Jurkat, Clone E6-1 (cell line): ENCODE measurements at regions not wholly inside any gene's neighbourhood (a gene's known extent, or its start where the extent isn't known, plus 50 kb on each side); places are given as distances from the start of the nearest gene placed in this dataset.
"Not testable (repeated sequence)": the region's sequence is repeated elsewhere in the genome, so short reads cannot be mapped to it uniquely, and the experiment has no call there.

ENCODE experiments used
- DNase-seq: peaks from one replicate; pipeline ENCODE4 v3.0.0-alpha.2; 2011; ENCODE audit warnings: low read depth, low spot score
- H3K4me3 ChIP-seq: 2 replicates; pipeline ENCODE4 v1.5.1; 2011; ENCODE audit warnings: mild to moderate bottlenecking, low read length, control low read depth, moderate library complexity

DNA sequence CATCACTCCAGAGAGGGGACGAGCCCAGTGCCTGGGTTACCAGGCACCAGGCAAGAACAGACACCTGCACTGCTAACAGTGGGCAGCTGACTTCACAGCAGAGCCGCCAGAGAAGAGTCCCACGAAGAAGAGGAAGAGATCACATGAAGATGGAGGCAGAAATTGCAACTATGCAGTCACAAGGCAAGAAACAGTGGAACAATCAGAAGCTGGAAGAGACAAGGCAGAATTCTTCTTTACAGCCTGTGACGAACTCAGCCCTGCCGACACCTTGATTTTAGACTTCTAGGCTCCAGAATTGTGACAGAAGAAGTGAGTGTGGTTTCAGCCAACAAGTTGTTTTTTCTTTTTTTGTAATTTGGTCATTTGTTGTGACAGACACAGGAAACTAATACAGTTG is 59.2 kb downstream of the IL12A start:
- DNase-seq: no peak
- no peak overlapping the region for H3K4me3 ChIP-seq

DNA sequence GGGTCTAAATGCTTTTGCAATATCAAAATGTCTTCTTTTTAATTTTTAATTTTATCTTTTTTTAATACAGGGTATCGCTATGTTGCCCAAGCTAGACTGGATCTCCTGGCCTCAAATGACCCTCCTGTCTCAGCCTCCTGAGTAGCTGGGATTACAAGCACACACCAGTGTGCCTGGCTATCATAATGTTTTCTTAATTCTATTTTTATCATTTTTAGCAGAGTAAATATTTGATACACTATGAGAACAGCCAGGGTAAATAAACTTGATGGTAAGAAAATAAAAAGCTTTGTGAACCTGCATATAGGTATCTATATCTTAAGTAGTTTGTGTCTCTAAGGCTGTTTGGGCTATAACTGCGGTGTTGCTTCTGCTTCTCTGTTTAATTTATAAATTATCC is 60.4 kb downstream of the IL12A start:
- H3K4me3 ChIP-seq: no peak overlapping the region
- no peak for DNase-seq

DNA sequence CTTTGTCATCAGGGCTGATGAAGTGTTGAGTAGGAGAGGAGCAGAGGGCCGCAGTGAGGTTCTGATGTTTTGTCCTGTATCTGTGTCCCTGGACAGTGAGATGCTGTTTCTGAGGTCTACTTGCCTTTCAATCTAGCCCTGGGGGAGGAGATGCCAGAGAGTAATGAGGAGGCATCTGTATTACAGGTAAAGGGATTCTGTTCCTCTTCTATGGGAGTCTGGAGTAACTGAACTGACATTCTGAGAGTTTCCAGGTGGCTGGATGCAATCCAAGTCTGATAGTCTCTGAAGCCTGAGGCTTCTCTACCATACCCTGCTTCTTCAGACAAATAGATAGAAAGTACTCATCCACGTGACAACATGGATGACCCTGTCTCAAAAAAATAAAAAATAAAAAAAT is 60.9 kb downstream of the IL12A start:
- DNase-seq: no peak
- no peak overlapping the region for H3K4me3 ChIP-seq

DNA sequence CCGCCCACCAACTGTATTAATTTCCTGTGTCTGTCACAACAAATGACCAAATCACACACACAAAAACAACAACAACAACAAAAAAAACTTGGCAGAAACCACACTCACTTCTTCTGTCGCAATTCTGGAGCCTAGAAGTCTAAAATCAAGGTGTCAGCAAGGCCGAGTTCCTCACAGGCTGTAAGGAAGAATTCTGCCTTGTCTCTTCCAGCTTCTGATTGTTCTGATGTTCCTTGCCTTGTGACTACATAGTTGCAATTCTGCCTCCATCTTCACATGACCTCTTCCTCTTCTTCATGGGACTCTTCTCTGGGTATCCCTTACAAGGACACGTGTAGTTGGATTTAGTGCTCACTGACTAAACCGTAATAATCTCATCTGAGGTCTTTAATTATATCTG is 61.4 kb downstream of the IL12A start:
- no peak for DNase-seq
- H3K4me3 ChIP-seq: no peak overlapping the region

DNA sequence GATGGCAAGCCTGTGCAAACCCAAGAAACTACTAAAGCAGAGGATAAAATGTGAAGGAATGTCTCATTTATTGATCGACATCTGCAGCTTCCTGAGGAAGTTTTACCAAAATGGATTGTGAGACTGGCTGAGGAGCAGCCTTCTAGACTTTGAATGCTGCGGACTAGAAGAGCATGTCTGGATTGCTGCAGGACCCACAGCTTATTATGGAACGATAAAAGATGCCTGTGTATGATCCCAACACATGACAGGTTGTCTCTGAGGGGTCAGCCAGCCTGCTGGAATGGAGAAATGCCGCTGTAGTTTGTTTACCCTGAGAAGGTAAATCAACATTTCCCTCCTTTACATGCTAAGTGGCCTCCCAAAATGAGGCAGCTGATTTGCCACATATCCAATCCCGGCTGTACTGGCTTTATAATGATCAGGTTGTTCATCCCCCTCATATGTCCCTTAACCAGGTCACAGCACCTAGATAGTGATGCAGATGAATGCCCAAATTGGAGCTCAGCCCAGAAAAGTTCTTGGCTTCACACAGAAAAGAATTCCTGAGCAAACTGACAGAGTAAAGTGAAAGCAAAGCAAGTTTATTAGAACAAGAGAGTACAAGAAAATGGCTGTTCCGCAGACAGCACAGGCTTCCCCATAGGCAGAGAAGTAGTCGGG is 63.9 kb downstream of the IL12A start:
- no peak for DNase-seq
- H3K4me3 ChIP-seq: no peak overlapping the region

DNA sequence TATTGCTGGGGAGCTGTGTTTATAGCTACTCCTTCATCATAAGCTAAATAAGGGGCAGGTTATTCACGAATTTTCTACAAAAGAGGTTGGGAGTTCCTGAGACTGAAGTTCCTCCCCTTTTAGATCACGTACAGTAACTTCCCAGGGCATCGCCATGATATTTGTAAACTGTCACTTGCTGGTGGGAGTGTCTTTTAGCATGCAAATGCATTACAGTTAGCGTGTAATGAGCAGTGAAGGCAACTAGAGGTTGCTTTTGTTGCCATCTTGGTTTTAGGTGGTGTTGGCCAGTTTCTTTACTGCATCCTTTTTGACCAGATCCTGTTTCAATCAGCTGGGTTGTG is 64.4 kb downstream of the IL12A start:
- no peak for DNase-seq
- no peak overlapping the region for H3K4me3 ChIP-seq

DNA sequence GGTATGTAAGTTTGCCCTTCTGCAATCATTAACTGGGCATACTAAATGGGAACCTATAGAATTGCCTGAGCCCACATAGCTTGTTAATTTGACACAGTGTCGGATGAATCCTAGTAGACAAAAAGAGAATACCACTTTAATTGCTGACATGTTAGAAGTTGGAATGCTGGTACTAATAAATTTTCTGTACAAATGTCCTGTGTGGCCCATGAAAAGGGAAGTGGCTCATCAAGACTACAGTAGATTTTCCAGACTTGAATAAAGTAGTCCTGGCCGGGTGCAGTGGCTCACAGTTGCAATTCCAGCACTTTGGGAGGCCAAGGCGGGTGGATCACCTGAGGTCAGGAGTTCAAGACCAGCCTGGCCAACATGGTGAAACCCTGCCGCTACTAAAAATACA is 66.2 kb downstream of the IL12A start:
- not testable (repeated sequence) for DNase-seq, H3K4me3 ChIP-seq

DNA sequence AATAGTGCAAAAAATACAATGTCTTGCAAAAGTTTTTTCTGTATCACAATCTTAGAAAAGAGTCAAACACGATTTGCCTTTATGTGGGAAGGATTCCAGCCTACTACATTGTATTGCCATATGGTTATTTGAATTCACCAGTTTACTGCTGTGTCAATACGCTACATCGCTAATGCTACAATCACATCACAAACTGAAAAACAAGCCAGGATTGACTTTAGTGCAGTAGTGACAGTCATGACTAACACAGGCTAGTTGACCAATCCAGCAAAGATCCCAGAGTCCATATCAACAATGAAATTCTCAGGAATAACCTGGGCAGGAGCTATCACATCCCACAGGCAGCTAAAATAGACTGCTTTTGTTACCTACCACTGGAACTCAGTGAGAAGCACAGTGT is 67.0 kb downstream of the IL12A start:
- H3K4me3 ChIP-seq: no peak overlapping the region
- no peak for DNase-seq

DNA sequence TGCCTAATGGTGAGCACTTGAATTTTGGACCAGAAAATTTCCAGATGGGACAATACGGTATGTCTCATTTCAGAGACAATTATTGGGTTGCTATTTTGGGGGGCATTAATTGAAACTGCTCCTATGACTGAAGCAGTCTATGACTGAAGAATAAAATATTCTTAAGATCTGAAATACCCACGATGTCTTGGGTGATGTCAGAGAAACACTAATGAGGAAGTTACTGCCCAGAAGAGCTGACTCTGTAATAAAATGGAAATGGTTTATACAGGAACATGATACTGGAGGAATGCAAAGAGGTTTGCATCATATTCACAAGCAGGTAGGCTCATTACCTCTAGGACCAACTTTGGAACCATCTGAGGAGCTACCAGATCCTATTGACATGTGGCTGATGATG is 68.7 kb downstream of the IL12A start:
- no peak overlapping the region for H3K4me3 ChIP-seq
- DNase-seq: no peak

DNA sequence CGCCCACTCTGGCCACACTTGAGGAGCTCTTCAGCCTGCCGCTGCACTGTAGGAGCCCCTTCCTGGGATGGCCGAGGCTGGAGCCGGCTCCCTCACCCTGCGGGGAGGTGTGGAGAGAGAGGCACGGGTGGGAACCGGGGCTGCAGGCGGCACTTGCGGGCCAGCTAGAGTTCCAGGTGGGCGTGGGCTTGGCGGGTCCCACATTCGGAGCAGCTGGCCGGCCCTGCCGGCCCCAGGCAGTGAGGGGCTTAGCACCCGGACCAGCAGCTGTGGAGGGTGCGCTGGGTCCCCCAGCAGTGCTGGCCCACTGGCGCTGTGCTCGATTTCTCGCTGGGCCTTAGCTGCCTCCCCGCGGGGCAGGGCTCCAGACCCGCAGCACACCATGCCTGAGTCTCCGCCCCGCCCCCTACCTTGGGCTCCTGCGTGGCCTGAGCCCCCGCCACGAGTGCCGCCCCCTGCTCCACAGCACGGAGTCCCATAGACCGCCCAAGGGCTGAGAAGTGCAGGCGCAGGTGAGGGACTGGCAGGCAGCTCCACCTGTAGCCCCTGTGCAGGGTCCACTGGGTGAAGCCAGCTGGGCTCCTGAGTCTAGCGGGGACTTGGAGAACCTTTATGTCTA is 71.9 kb downstream of the IL12A start:
- DNase-seq: no peak
- H3K4me3 ChIP-seq: no peak overlapping the region

DNA sequence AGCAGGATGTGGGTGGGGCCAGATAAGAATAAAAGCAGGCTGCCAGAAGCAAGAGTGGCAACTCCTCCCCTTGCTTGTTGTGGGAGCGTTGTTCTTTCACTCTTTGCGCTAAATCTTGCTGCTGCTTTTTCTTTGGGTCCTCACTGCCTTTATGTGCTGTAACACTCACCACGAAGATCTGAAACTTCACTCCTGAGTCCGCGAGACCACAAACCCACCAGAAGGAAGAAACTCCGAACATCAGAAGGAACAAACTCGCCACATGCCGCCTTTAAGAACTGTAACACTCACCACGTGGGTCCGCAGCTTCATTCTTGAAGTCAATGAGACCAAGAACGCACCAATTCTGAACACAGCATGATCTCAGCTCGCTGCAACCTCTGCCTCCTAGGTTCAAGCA is 72.9 kb downstream of the IL12A start:
- H3K4me3 ChIP-seq: no peak overlapping the region
- peak; percentile 52 for DNase-seq

DNA sequence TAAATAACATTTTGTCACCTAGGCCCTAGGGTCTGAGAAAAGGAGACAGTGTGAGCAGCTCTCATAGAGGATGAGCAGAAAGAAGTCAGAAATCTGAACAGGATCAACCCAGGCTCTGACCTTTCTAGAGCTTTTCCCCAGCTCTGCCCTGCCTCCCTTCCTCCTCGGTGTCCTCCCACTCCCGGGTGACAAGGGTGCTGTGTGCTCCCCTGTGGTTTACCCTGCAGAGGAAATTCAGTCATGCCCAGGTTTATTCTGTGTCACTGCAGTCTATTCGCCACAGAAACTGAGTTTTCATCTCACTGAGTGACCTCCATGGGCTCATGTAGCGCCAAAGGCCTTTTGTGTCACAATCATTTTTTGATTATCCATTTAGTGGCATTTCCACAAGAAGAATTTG is 76.6 kb downstream of the IL12A start:
- H3K4me3 ChIP-seq: no peak overlapping the region
- no peak for DNase-seq

DNA sequence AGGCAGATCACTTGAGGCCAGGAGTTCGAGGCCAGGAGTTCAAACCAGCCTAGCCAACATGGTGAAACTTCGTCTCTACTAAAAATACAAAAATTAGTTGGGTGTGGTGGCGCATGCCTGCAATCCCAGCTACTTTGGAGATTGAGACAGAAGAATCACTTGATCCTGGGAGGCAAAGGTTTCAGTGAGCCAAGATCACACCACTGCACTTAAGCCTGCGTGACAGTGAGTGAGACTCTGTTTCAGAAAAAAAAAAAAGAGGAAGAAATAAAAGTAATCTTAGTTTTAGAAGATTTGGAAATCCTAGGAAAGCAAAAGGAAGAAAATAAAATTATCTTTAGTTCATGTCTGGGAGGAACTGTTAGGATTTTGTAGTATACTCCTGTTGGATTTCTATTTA is 77.2 kb downstream of the IL12A start:
- H3K4me3 ChIP-seq: no peak overlapping the region
- DNase-seq: no peak

DNA sequence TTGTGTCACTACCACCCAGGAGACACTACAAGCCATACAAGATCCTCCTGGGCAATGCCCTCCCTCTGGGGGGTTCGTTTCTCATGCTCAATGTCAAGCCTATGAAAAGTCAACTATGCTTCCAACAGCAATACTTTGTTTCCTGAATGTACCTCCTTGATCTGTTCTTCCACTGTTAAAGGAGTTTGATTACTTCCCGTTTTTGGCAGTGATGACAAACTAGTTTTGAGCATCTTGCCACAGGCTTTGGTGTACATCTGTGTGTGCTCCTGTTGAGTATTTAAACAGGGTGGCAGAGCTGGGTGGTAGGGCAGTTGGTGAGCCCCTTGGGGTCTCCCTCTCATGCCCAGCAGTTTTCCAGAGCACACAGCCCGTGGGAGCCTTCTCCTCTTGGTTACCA is 81.4 kb downstream of the IL12A start:
- no peak for DNase-seq
- no peak overlapping the region for H3K4me3 ChIP-seq

DNA sequence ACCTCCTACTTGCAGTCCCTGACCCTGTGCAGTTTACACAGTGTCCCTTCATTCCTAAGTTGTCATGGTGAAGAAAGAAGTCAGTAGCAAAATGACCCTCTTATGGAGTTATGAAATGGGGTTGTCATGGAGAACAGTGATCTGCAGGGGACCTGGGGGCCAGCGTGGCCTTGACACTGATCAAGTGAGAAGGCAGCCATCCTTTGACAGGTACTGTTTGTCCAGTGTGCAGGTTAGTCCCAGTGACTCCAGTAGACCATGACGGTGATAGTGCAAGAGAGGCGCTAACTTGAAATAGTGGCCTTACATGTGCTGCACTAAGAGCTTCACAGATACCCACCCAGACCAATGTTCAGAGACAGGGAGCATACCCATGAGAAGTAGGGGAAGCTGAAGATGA is 87.9 kb downstream of the IL12A start:
- H3K4me3 ChIP-seq: no peak overlapping the region
- no peak for DNase-seq

DNA sequence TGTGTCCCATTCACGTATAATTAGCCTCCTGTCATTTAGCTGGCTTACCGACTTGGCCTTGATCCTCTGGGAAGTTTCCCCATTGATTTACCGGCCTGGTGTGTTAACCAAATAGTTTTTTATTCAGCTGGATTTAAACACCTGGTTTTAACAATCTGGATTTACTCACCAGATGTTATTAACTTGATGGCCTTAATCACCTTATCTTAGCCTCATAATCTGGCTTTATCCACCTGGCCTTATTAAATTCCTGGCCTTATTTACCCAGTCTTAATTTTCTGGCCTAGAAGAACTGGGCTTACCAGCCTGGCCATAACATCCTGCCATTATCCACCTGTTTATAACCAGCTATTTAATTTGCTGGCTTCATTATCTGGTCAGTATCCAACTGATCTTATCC is 89.9 kb downstream of the IL12A start:
- no peak overlapping the region for H3K4me3 ChIP-seq
- DNase-seq: no peak

DNA sequence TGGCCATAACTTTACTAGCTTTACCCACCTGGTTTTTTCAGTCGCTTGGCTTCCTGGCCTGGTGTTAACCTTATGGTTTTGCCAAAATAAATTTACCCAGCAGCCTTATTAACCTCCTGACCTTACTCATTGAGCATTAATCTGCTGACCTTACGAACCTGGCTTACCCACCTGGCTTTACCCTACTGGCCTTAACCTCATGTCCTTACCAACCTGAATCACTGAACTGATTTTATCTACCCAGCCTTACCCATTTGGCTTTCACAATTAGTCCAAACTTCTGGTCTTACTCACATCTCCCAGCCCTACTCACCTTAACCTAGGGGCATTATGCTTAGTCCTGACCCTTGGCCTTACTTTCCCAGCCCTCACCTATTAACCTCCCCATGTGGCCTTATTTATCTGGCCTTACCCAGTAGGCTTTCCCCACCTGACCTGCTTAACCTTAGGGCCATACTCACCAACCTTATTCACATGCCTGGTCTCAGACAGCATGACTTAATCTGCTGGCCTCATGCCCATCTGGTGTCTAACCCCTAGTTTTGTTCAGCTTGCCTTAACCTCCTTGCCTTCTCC is 93.4 kb downstream of the IL12A start:
- H3K4me3 ChIP-seq: no peak overlapping the region
- no peak for DNase-seq

DNA sequence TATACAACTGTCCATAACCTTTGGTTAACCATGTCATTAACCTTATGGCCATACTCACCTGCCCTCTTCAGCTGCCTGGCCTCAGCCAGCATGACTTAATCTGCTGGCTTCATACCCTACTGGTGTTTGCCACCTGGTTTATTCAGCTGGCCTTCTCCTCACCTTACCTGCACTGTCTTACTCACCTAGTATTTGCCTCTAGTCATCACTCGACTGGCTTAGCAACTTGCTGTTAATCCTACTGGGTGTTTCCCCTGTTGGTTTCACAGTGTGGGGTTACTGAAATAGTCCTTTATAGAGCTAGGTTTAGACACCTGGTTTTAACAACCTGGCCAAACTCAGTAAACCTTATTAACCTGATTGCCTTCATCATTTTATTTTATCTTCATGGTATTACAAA is 96.4 kb downstream of the IL12A start:
- no peak for DNase-seq
- H3K4me3 ChIP-seq: no peak overlapping the region

DNA sequence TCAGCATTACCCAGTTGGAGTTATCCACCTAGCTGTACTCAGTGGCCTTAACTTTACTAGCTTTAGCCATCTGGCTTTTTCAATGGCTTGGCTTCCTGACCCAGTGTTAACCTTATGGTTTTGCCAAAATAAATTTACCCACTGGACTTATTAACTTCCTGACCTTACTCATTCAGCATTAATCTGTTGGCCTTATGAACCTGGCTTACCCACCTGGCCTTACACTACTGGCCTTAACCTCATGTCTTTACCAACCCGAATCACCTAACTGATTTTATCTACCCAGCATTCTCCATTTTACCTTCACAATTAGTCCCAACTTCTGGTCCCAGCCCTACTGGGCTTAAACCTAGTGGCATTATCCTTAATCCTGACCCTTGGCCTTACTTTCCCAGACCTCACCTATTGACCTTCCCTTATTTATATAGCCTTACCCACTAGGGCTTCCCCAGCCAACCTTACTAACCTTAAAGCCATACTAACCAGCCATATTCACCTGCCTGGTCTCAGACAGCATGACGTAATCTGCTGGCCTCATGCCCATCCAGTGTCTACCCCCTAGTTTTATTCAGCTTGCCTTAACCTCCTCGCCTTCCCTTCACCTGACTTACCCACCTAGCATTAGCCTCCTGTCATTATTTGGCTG is 100.0 kb downstream of the IL12A start:
- DNase-seq: no peak
- no peak overlapping the region for H3K4me3 ChIP-seq

DNA sequence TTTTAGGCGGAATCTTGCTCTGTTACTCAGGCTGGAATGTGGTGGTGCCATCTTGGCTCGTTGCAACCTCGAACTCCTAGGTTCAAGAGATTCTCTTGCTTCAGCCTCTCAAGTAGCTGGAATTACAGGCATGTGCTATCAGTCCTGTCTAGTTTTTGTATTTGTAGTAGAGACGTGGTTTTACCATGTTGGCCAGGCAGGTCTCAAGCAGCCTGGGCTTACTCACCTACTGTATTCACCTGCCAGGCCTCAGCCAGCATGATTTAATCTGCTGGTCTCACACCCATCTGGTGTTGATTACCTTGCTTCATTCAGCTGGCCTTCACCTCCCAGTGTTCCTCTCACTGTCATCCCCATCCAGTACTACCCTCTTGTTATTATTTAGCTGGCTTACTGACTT is 102.0 kb downstream of the IL12A start:
- DNase-seq: no peak
- no peak overlapping the region for H3K4me3 ChIP-seq

DNA sequence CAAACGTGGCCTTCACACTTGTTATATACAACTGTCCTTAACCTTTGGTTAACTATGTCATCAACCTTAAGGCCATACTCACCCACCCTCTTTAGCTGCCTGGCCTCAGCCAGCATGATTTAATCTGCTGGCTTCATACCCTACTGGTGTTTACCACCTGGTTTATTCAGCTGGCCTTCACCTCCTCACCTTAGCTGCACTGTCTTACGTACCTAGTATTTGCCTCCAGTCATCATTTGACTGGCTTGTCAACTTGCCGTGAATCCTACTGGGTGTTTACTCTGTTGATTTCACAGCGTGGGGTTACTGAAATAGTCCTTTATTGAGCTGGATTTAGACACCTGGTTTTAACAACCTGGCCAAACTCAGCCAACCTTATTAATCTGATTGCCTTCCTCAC is 102.8 kb downstream of the IL12A start:
- no peak overlapping the region for H3K4me3 ChIP-seq
- no peak for DNase-seq
